Hepatic stellate cell (primary cell): ENCODE measurements at regions not wholly inside any gene's neighbourhood (a gene's known extent, or its start where the extent isn't known, plus 50 kb on each side); places are given as distances from the start of the nearest gene placed in this dataset.
A peak's percentile ranks its signal among the peaks of the same experiment; 100 is the strongest.
"Not testable (repeated sequence)": the region's sequence is repeated elsewhere in the genome, so short reads cannot be mapped to it uniquely, and the experiment has no call there.

Experiments used
- DNase-seq: peaks from one replicate; pipeline ENCODE4 v3.0.0; 2011; ENCODE audit warnings: low spot score

DNA sequence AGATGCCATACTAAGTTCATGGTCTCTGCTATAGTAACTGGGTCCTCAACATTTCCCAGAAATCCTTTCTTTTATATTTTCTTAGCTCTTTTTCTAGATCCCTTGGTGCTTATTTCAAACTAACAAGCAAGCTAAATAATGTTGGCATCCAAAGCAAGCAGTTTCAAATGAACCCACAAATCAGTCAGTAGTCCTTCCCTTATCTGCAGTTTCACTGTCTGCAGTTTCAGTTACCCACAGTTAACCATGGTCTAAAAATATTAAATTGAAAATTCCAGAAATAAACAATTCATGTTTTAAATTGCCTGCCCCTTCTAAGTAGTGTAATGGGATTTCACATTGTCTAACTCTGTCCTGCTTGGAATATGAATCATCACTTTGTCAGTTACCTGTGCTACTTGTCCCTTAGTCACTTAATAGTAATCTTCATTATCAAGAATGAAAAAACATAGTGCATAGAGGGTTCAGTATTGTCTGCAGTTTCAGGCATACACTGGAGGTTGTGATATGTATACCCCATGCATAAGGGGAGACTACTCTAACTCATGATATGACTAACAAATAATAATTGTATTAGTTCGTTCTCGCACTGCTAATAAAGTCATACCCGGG lies 633.7 kb downstream of the MECOM start:
- DNase-seq, result no peak

DNA sequence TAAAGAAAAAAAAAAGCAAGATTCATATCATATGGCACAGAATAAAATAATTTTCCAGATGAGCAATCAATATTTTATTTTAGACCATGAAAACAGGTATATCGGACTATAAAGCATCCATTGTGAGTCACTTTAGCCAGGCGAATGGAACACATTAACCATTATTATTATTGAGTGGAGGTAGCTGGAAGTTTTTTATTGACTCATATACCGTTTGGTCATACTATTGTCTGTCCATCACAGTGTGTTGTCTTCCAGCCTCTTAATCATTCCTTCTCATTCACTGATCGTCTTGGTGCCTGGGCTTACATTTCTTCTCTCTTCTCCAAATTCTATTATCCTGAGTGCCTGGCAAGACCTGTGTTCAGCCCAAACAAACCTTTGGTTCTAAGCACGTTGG lies 634.8 kb downstream of the MECOM start:
- no peak for DNase-seq

DNA sequence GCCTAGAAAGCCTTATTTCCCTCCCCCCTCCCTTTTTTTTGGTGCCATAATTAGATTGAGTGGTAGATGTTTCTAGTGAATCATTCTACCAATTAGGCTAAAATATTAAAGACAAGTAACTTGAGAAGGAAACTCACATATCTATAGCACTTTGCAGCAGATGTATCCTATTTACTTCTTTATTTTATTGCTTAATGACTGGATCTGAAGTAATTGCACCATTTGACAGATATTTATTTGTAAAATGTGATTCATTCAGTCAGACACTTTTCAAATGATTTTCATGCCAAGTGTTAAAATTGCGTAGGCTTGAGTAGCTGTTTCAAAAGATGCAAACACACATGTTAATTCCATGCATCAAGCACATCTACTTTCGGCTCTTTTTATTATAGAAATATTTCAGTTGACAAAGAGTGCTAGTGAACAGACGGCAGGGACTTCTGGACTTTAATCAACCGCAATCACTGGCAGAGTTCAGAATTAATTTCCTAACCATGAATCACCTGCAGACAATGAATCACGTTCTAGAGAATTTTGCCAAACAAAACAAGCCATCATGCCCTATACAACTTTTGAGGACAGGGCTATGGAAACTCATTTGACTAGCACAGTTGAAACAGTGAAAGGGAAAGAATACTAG lies 636.8 kb downstream of the MECOM start:
- DNase-seq, result peak; percentile 14

DNA sequence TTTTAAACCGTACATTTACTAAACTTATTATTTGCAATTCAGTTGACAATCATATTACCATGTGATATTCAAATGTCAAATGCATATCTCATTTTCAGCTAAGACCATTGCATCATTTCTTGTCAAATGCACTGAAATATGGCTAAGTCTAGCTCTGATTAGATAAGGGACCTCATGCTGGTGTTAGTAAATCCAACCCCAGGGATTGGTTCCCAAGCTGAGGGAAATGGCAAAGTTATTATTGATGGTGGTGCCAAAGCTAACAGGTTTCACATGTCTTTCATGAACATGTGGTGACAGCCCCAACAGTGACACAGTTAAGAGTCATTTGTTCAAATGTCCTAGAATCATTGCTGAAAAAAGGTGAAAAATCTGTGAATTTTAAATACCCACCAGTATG lies 641.1 kb downstream of the MECOM start:
- no peak for DNase-seq

DNA sequence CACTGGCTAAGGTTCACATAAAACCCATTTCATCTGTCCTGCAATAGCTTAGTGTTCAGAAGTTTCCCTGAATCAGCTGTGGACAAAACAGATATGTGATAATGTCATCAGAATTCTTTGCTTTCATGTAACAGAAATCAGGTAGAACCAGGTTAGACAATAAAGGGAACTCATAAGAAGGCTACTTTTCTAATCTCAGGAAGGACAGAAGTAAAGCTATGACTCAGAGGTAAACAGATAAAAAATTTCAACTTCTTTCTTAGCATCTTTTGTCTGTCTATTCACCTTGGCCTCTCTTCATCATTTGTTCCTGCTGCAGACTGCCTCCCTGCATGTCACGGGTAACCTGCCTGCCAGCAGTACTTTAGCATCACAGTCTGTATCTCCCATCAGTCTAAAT lies 643.1 kb downstream of the MECOM start:
- DNase-seq, result no peak

DNA sequence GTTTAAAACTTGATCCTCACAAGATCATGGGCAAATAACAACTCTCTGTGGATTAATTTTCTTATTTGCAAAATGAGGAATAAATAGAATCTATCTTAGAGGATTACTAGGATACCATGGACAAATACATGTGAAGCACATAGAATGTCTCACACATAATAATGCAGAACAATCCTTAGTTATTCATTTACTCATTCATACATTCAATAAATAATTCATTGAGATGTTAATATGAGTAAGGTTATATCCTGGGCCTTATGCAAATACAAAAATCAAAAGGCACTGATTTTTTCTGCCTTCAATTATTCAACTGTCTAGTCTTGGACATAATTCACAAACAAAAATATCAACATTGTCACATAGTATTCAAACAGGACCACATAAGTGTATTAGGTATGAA lies 654.1 kb downstream of the MECOM start:
- DNase-seq, result no peak

DNA sequence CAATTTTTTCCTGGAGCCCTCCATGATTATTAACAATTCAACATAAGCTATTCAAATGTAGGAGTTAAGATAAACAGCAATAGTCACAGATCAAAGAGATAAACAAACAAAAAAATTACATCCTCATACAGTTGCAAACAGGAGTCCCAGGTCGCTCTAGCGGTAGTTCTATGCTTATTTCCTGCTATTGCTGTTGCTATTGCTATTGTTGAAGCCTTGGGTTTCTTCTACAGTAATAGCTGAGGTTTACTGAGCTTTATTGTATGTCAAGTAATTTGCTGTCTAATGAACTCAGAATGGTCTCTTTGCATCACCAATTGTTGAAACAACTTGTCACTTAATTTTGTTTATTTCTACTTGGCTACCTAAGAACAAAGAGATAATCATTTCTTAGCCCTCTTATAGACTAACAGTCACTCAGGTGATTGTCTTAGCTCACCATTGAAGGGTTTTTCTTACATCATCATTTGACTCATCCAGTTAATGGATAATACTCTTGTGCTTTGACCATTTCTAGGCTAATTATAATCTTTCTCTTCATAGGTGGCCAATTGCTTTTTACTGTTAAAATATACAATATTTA lies 654.6 kb downstream of the MECOM start:
- no peak for DNase-seq

DNA sequence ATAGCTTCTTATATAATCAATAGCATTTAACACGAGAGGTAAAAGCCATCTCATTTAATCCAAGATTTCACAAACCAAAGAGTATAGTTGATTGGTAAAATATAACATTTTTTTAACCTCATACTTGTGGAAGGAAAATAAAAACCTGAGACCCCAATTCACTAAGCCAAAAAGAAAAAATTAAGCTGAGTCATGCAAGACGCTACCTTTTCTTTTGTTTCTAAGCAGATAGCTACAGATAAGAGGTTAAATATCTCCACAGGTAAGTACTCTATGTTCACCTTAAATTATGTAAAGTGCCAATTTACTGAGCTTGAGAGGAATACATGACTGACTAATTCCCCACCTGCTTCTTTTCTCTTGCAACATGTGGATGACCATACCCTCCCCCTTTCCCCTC lies 656.4 kb downstream of the MECOM start:
- DNase-seq, result no peak

DNA sequence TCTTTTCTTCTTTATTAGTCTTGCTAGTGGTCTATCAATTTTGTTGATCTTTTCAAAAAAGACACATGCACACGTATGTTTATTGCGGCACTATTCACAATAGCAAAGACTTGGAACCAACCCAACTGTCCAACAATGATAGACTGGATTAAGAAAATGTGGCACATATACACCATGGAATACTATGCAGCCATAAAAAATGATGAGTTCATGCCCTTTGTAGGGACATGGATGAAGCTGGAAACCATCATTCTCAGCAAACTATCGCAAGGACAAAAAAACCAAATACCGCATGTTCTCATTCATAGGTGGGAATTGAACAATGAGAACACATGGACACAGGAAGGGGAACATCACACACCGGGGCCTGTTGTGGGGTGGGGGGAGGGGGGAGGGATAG lies 657.1 kb downstream of the MECOM start:
- not testable (repeated sequence) for DNase-seq

DNA sequence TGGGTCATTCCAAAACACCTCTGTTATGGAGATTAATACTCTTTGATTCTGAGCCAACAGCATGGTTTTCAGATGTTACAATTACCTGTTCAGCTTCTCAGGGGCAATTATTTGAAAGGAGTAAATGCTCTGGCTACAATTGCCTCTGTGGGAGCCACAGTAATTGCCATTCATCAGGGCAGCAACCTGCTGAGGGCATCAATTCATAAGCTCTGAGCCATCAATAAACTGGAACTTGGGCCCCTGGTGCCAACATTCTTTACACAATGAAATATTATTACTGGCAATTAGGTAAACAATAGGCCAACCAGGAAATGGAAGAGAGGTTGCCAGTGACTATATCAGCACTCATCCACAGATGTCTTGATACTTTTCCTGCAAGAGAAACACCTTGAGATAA lies 660.8 kb downstream of the MECOM start:
- DNase-seq, result no peak

DNA sequence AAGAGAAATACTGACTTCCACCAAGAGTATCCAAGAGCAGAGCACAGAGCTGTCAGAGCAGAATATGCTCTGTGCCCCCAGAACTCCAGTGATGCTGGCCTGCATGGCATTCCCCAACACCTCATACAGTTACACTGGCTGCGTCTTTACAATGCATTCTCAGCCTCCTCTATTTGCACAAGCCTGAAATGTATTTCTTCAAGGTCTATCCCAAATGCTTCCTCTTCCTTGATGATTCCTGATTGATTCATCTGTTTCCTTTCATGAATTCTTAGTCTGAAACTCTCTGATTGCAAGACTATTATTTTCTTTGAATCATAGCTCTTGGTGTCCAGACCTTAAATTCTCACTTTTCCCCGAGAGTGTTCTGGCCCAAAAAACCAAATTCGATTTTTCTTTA lies 664.7 kb downstream of the MECOM start:
- no peak for DNase-seq

DNA sequence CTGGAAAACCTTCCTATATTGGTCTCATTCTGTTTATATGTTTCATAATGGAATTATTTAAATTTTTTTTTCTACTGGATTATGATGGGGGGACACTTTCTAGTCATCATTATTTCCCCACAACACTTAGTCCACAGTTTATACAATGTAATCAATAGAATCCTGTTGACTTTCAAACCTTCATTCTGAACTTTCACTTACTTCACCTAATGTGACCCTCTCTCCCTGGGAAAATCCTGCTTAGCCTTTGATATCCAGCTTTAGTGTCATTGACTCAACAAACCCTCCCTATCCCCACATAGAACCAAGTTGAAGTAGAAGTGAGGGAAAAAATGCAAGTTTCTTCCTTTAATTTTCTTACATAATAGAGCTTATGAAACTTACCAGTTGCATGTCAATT lies 666.0 kb downstream of the MECOM start:
- no peak for DNase-seq

DNA sequence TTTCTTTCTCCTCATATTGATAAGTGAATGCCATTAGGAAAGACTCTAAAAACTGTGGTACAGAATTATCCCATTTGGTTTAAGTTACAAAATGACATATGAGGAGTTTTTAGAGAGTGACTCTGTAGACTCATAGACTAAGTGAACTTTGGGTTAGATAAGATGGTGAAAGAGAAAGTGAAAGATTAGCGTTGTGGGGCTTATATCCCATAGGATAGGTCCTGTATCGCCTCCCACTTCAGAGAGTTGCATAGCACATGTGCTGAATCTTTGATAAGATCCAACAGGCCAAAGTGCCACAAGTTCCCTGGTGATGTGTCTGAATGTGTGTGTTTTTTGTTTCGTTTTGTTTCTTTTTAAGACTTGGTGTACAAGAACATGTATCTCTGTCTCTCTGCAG lies 666.9 kb downstream of the MECOM start:
- DNase-seq, result no peak

DNA sequence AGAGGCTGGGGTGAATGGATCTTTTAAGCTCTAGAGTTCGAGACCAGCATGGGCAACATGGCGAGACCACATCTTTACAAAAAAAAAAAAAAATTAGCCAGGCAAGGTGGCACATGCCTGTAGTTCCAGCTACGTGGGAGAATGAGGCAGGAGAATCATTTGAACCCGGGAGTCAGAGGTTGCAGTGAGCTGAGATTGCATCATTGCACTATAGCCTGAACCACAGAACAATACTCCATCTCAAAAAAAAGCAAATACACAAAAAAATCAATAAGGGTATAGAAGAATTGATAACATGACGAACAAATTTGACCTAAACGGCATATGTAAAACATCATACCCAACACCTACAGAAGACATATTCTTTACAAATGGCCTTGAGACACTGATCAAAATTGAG lies 668.4 kb downstream of the MECOM start:
- DNase-seq, result no peak

DNA sequence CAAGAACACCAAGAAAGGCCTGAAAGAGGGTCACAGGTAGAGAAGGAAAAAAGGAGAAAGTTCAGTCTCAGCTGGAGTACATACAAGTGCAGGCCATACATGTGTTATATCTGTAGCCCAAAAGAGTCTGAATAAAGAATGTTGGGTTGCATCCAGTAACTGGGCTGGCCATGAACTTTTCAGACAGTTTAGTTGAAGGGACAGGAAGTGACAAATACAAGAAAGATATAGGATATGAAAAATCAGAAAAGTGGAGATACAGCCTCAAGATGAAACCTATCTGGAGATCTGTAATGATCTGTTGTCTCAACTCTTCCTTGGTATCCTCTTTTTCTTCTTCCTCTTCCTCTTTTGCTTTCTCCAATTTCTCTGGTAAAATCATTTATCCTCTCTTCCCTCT lies 671.7 kb downstream of the MECOM start:
- no peak for DNase-seq

DNA sequence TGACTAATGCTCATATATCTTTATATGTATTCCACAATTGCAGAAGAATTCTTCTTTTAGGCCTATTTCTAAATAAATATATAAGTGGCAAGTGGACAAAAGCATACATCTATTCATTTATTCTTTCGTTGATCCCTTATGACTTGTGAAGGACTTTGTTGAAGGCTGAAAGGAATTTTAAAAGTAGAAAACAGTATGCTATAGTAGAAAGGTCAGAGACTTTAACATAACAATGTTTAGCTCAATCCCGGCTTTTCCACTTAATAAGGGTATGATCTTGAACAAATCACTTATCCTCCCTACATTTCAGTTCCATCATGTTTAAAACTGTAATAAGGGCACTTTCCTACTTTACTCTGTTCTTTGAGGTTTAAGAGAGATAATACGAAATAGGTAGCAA lies 672.9 kb downstream of the MECOM start:
- no peak for DNase-seq

DNA sequence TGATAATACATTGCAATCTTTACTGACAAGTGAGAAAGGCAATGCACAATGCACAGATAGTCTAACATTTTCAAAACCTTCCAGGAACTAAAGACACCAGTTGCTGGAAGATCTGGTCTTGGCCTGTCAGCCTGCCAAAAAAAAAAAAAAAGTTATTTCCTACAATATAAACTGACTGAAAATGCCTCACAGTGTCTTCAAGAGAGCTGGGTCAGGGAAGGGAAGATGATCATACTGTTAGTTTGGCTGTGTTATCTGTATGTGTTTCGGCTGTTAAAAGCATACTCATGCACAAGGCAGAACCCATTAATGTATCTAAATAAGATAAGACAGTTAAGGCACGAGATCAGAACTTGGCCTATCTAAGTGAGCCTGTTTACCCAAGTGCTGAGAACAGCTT lies 673.4 kb downstream of the MECOM start:
- DNase-seq, result no peak

DNA sequence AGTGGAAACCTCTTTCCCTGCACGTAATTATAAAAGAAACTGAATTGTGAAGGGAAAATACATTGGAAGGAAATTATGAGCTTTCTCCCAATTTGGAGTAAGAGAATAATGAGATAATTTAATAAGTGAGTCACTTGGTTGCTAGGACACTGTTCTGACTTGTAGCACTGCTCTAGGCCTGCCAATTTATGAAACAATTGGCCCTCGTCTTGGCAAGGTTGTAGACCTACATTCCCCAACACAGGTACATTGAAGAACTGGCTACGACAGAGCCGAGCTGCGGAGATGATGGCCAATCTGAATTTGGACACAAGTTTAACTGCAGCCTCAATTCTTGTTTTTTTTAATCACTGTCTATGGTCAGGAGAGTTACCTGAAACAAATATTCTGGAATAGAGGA lies 674.1 kb downstream of the MECOM start:
- DNase-seq, result no peak

DNA sequence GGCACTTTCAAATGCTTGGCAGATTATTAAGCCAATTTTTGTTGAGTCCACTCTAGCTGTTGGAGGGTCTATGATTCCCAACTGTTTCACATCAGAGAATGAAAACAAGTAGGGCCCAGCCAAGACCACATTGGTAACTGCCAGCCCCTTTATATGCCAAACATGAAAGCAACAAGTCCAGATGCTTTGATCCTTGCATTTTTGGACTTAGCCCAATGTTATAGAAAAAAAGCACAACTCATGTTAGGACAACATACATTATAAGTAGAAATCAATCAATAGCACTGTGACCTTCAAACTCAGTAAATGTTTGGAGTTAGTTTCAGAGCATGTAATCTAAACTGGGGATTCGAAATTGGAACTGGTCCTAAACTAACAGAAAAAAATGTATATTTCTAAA lies 674.7 kb downstream of the MECOM start:
- DNase-seq, result no peak

DNA sequence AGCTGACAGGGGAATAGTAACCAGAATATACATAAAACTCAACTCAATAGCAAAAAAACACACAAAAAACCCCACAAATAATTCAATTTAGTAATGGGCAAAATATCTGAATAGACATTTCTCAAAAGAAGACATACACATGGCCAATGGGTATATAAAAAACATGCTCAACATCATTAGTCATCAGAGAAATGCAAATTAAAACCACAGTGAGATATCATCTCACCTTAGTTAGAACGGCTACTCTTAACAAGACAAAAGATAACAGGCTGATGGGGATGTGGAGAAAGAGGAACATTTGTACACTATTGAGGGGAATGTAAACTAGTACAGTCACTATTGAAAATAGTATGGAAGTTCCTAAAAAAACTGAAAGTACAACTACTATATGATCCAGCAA lies 678.6 kb downstream of the MECOM start:
- DNase-seq, result no peak

DNA sequence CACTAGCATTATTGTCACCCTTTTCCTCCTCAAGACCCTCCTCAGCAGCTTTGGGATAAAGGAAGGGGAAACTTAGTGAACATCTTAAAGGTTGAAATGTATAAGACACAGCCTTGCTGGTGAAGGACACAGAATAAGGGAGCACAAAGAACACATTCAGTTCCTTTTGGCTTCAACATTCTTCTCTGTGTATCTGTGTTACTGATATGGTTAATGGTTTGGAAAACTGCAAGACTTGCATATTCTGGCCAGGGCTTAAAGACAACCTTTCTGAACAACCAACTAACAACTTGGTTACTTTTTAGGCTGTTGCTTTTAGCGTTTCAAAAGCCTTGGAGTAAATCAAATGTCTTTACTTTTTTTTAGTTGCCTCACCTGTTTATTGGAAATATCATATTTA lies 680.5 kb downstream of the MECOM start:
- no peak for DNase-seq

DNA sequence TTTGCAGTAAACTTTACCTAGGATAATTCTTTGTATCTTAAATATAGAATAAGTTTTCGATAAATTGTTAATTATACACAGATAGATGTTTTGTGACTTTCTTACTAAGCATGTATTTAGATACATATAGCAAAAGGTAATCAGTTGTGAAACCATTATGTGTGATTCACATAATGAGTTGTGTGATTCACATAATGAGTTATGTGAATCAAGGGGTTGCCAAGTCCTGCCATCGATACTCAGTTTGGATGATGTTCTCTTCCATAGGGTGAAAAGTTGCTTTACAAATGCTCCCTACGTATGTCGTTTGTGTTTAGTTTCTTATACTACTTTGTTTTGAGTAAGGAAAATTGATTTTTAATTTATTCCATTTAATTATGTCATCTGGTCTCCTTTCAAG lies 682.1 kb downstream of the MECOM start:
- DNase-seq, result no peak

DNA sequence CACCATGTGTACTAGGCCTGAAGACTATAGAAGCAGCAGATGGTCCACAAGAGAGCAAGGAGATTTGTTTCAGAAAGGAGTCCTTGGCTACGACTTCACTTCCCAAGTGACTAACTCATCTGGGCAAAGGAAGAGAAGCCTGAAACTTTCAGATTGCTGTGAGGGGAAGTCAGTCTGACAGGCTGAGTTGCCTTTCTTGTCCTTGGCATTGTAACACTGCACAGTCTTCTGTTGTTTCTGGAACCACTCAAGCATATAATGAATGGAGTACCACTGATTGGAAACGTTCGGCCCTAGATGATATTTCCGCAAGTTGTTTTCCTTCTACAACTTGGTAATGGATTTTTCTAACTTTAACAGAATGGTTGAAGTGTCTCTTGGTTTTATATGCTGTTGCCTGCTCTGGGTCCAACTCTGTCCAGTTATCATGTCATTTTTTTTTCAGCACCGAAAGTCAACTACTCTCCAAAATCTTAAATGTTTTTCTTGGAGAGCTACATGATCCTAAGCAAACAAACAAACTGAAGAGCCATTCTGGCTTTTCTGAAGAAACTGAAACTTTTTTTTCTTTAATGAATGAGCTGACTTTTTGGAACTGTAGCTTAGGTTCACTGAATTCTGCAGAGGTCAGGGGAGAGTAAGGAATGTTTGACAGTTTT lies 685.7 kb downstream of the MECOM start:
- DNase-seq, result no peak

DNA sequence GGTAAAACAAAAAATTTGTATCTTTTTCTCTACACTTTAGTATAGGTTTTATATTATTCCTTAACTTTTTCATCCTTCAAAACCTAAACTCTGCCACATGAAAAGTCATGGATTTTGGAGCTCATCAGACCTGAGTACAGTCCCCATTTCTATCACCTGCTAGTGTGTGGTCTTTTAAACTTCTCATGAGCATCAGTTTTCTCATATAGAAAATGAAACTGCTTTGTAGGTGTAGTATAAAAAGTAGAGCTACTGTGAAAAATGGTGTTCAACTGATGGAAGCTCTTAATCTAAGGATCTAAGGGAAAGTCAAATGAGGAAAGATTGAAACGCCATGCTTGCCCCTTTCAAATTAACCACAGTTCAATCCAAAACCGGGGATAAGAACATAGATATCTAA lies 686.5 kb downstream of the MECOM start:
- no peak for DNase-seq
